ENCODE measurements at regions not wholly inside any gene's neighbourhood (a gene's known extent, or its start where the extent isn't known, plus 50 kb on each side); places are given as distances from the start of the nearest gene placed in this dataset.
"Not testable (repeated sequence)": the region's sequence is repeated elsewhere in the genome, so short reads cannot be mapped to it uniquely, and the experiment has no call there.

GRCh38 chr9:99491408-99492158, 269.5 kb downstream of the SEC61B start:
- TF ChIP-seq, protein P1, sequence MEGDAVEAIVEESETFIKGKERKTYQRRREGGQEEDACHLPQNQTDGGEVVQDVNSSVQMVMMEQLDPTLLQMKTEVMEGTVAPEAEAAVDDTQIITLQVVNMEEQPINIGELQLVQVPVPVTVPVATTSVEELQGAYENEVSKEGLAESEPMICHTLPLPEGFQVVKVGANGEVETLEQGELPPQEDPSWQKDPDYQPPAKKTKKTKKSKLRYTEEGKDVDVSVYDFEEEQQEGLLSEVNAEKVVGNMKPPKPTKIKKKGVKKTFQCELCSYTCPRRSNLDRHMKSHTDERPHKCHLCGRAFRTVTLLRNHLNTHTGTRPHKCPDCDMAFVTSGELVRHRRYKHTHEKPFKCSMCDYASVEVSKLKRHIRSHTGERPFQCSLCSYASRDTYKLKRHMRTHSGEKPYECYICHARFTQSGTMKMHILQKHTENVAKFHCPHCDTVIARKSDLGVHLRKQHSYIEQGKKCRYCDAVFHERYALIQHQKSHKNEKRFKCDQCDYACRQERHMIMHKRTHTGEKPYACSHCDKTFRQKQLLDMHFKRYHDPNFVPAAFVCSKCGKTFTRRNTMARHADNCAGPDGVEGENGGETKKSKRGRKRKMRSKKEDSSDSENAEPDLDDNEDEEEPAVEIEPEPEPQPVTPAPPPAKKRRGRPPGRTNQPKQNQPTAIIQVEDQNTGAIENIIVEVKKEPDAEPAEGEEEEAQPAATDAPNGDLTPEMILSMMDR (IDR thresholded peaks at IDR 0.05) = no peak
- TF ChIP-seq POLR2A (IDR thresholded peaks at IDR 0.05) = no peak
- no peak for TF ChIP-seq POLR2AphosphoS5 (IDR thresholded peaks at IDR 0.05)
- TF ChIP-seq EP300 (IDR thresholded peaks at IDR 0.05) = no peak
- no peak overlapping the region for H3K4me3 ChIP-seq
- H3K27me3 ChIP-seq = no peaks in the 10 kb centered on the region
- no peaks in the 10 kb centered on the region for H3K4me1 ChIP-seq
- no peaks in the 10 kb centered on the region for H3K9me3 ChIP-seq
- H3K36me3 ChIP-seq = no peaks in the 10 kb centered on the region
- H3K27ac ChIP-seq = no peak overlapping the region
- ATAC-seq = no peak
- 62 to 77% methylated on average over 2 to 4 of the region's 10 CpGs for WGBS, 2 donors (ENCODE audit: low coverage in 1 of 2)

DNA sequence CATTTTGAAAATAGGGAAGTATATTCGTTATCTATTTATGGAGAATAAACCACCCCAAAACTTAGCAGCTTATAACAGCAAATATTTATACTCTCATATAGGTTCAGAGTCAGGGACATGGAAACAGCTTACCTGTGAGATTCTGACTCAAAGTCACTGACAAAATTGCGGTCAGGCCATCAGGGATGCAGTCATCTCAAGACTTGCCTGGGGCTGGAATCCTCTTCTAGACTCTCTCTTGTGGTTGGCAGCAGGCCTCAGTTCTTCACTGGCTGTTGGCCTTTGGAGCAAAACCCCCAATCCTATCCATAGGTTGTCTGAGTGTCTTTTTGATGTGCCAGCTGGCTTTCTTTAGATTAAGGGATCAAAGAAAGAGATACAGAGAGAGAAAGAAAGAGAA, 275.6 kb downstream of the SEC61B start:
- TF ChIP-seq EP300 (IDR thresholded peaks at IDR 0.05) = no peak
- no peak for TF ChIP-seq POLR2A (IDR thresholded peaks at IDR 0.05)
- TF ChIP-seq, protein P1 (IDR thresholded peaks at IDR 0.05) = no peak
- no peak for TF ChIP-seq POLR2AphosphoS5 (IDR thresholded peaks at IDR 0.05)
- no peaks in the 10 kb centered on the region for H3K27me3 ChIP-seq
- no peaks in the 10 kb centered on the region for H3K9me3 ChIP-seq
- H3K36me3 ChIP-seq = no peaks in the 10 kb centered on the region
- no peak for ATAC-seq
- no peak overlapping the region for H3K4me3 ChIP-seq
- no peaks in the 10 kb centered on the region for H3K4me1 ChIP-seq
- H3K27ac ChIP-seq = no peak overlapping the region
- WGBS, 2 donors (ENCODE audit: low coverage in 1 of 2) = 88 to 100% methylated on average over 2 of the region's 2 CpGs

GRCh38 chr9:99498979-99499378, 276.9 kb downstream of the SEC61B start:
- not testable (repeated sequence) for H3K27ac ChIP-seq, H3K9me3 ChIP-seq, H3K27me3 ChIP-seq, H3K4me3 ChIP-seq, H3K36me3 ChIP-seq, H3K4me1 ChIP-seq, ATAC-seq
- no CpG with 5 or more reads among the region's 16 CpGs for WGBS, 2 donors (ENCODE audit: low coverage in 1 of 2)

- no peaks in the 10 kb centered on the region for H3K9me3 ChIP-seq
- no peaks in the 10 kb centered on the region for H3K27me3 ChIP-seq
- no peaks in the 10 kb centered on the region for H3K4me1 ChIP-seq
- ATAC-seq = no peak
- H3K36me3 ChIP-seq = no peaks in the 10 kb centered on the region
- no peak overlapping the region for H3K4me3 ChIP-seq
- no peak overlapping the region for H3K27ac ChIP-seq
- TF ChIP-seq POLR2A (IDR thresholded peaks at IDR 0.05) = no peak
- 88 to 93% methylated on average over 3 to 4 of the region's 4 CpGs for WGBS, 2 donors (ENCODE audit: low coverage in 1 of 2)
These were observed 283.9 kb downstream of the SEC61B start for GRCh38 chr9:99505936-99506335.

- H3K9me3 ChIP-seq = no peaks in the 10 kb centered on the region
These were observed 284.8 kb downstream of the SEC61B start for GRCh38 chr9:99506747-99507348.

More at GRCh38 chr9:99506747-99507348, 284.8 kb downstream of the SEC61B start:
- no peaks in the 10 kb centered on the region for H3K36me3 ChIP-seq
- H3K4me1 ChIP-seq = no peaks in the 10 kb centered on the region
- no peak overlapping the region for H3K27ac ChIP-seq
- TF ChIP-seq, protein P1 (IDR thresholded peaks at IDR 0.05) = no peak
- TF ChIP-seq POLR2AphosphoS5 (IDR thresholded peaks at IDR 0.05) (no peak), EP300 (IDR thresholded peaks at IDR 0.05) (no peak), POLR2A (IDR thresholded peaks at IDR 0.05) (no peak)
- WGBS, 2 donors (ENCODE audit: low coverage in 1 of 2) = 77 to 83% methylated on average over 1 of the region's 1 CpG
- H3K27me3 ChIP-seq = no peaks in the 10 kb centered on the region
- no peak for ATAC-seq
- H3K4me3 ChIP-seq = no peak overlapping the region
